GM21717 (cell line): ENCODE measurements at regions not wholly inside any gene's neighbourhood (a gene's known extent, or its start where the extent isn't known, plus 50 kb on each side); places are given as distances from the start of the nearest gene placed in this dataset.

ENCODE experiments used
- ATAC-seq: cut with Tn5 transposase; IDR thresholded peaks from one replicate; pipeline ENCODE4 v1.9.1; 2021; ENCODE audit warnings: mild to moderate bottlenecking, moderate library complexity; ENCODE audit not compliant: unreplicated experiment

DNA sequence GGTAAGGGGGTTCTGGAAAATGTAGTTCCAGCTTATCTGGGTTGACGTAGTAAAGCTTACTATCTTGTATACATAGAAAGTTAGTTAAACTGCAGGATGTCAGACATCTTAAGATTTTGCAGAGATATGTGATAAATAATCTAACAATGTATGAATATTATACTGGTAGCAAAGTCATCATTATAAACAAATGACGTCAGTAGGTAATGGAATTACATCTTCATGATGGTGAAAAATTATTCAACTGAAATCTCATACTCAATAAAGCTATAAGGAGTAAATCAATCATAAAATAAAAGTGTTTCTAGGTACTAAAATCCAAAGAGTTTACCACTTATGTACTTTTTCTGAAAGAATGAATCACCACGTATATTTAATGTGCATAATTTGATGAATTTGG is 217.3 kb upstream of the CDH10 start:
- no peak for ATAC-seq

GRCh38 chr5:24855485-24855884 is 210.7 kb upstream of the CDH10 start:
- no peak for ATAC-seq

GRCh38 chr5:24854850-24855249 is 210.1 kb upstream of the CDH10 start:
- ATAC-seq, result no peak

GRCh38 chr5:24854350-24854749 is 209.6 kb upstream of the CDH10 start:
- no peak for ATAC-seq

DNA sequence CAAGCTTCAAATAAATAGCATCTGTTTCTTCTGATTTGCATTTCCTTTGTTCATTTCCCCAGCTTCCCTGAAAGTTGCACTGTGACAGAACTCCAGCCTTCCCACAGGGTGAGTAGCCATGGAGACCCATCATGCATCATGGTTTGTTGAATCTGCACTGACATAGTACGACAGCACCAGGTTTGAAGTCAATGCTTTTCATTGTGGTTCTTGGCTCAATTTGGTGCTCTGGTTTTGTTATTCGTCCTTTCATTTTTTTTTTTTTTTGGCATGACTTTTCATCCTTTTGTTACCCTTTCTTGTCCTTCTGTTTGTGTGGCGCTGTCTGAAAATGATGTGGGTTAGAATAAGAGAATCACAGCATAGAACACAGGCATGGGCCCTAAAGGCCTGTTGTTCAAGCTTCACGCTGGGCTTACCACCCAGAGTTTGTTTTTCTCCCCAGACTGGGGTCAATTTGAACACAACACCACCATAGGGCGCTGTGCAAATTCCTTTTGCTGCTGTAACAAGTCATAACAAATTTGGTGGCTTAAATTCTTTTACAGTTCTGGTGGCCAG is 206.2 kb upstream of the CDH10 start:
- ATAC-seq, result no peak

DNA sequence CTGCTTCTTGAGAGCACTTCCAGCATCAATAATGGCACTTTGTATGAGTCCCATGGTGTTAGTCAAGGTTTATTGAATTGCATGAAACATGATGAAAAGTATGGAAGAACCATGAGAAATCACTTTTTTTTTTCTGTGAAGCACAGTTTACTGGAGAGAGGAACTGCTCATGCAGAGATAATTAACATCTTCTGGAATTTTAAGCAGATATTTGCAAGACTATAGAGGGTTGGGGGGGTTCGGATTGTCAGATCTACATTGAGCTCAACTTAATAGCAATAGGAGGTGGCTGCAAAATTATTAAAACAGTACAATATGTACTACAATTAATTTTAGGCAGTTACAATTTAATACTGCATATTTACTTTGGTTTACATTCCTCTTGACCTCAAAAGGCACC is 204.4 kb upstream of the CDH10 start:
- ATAC-seq, result no peak

DNA sequence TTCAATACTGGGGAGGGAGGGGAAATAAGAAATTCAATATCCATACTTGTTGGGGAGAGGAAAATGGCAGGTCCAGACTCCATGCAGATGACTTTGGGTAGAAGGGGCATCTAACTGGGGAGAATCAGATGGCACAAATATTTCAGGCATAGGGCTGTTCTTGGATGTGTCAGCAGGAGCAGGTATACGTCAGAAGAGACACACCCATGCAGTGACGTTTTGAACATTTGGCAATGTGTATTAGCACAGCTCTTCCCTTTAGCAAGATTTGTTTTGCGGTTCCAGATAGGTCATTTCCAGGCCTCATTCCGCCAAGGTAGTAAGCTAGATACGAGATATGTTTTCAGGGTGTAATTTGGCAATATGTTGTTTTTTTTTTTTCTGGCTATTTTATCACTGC is 187.2 kb upstream of the CDH10 start:
- no peak for ATAC-seq

- no peak for ATAC-seq
These were observed 178.8 kb upstream of the CDH10 start for GRCh38 chr5:24823625-24824024.

GRCh38 chr5:24819841-24820240 is 175.1 kb upstream of the CDH10 start:
- no peak for ATAC-seq

DNA sequence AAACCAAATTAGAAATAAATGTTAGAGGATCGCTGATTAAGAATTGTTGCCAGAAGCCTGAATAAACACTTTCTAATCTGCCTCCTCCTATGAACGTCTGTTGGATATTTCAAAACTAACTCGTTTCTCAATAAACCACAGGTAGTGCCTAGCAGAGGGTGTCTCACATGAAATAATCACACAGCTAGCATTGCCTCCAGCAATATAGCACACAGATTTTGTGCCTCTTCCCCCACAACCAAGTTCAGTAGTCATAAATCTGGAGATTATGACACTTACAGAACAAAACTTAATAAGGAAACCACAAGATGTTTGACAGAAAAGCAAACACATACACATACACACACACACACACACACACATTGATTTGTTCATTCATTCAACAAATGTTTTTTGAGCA is 173.2 kb upstream of the CDH10 start:
- ATAC-seq, result no peak

- ATAC-seq, result no peak
These were observed 171.4 kb upstream of the CDH10 start for GRCh38 chr5:24816206-24816605.

- no peak for ATAC-seq
These were observed 160.5 kb upstream of the CDH10 start for GRCh38 chr5:24805230-24805629.

DNA sequence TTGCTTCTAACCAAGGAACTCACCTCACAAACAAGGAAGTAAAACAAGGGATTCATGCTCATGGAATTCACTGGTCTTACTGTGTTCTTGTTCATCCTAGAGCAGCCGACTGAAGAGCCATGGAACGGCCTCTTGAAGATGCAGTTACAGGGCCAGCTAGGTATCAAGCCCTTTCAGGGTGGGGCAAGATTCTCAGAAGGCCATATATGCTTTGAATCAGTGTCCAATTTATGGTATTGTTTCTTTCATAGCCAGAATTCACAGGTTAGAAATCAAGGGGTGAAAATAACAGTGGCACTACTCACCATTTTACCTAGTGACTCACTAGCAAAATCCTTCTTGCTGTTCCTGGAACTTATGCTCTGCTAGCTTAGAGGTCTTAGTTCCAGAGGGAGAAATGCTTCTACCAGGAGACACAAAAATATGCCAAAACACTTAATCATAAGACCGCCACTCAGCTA is 159.5 kb upstream of the CDH10 start:
- ATAC-seq, result no peak

- no peak for ATAC-seq
These were observed 146.5 kb upstream of the CDH10 start for GRCh38 chr5:24791326-24791725.

- no peak for ATAC-seq
These were observed 145.0 kb upstream of the CDH10 start for GRCh38 chr5:24789611-24790351.

GRCh38 chr5:24788829-24789514 is 144.2 kb upstream of the CDH10 start:
- ATAC-seq, result no peak

DNA sequence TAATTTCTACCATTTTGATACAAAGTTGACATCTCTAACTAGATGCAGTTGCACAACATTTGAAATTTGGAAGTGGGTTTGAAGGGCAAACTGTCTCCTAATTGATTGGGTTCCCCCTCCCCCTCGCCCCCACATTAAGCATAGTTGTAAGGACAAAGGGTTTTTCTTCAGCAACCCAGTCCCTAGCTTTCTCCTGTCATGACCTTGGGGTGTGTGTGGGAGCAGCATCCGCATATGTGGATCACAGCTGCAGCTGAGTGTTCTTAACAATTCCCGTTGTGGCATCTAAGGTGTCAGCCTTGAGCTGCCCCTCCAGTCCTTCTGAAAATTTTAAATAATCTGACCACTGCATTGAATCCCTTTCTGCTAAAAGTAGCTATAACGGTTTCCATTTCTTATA is 141.3 kb upstream of the CDH10 start:
- no peak for ATAC-seq

DNA sequence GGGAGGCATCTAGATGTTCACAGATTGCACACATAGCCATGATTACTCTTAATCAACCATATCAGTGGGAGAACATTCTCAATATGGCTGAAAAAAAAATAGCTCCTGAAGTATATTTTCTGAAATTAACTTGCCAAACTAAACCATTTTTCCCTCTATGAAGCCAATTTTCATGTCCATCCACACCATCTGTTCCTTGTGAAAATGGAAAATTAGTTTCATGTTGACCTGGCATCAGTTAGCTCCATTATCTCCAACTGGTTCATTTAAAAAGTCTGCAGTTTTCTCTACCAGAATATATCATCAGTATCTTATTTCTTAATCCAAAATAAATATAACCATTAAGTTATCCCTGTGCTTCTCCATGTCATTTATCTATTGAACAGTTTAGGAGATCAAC is 138.8 kb upstream of the CDH10 start:
- ATAC-seq, result no peak

- no peak for ATAC-seq
These were observed 132.6 kb upstream of the CDH10 start for GRCh38 chr5:24777392-24777791.

DNA sequence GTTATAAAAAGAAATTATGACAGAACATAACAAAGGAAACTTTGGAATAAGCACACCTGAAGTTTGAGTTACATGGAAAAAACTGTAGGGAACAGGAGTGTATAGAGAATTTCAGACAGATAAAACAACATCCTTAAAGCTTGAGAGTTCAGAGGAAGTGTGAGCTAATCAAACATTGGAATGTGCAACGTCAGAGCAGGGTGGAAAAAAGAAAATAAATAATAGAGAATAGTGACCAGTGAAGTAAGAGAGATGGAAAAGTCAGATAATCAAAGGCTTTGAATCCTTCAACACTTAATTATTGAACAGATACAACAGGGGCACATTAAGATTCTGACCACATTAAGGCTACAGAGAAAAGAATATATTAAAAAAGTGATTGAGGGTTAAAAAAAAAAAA is 128.5 kb upstream of the CDH10 start:
- ATAC-seq, result no peak

- ATAC-seq, result no peak
These were observed 122.3 kb upstream of the CDH10 start for GRCh38 chr5:24767086-24767485.

DNA sequence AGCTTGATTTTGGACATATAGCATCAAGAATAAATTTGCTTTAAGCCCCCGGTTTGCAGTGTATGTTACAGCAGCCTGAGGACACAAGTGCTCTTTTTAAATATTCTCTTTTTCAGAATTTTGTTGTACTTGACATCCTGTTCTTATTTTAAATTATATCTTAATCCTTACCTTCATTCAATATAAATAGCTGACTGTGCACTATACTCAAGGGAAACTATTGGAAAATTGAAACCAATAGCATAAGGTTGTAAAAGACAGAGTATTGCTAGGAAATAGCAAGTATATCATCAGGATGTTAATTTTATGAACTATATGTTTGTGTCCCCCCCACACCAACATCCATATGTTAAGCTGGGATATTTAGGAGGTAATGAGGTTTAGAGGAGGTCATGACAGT is 120.4 kb upstream of the CDH10 start:
- ATAC-seq, result no peak
